ENCODE measurements at regions not wholly inside any gene's neighbourhood (a gene's known extent, or its start where the extent isn't known, plus 50 kb on each side); places are given as distances from the start of the nearest gene placed in this dataset.

- whole genome bisulfite sequencing, 2 experiments (ENCODE audit: low coverage in 1 of 2, low lambda C conversion rate in 2 of 2, missing lambda C conversion rate in 2 of 2) = 80% methylated on average over 13 to 14 of the region's 14 CpGs
- TF ChIP-seq EZH2phosphoT487 (IDR thresholded peaks at IDR 0.05; ENCODE audit: insufficient read depth, low read depth) (no peak), EZH2 (IDR thresholded peaks at IDR 0.05; ENCODE audit: insufficient read depth, poor library complexity, severe bottlenecking) (no peak)
- no peak overlapping the region for H3K9ac ChIP-seq
- H3F3A ChIP-seq (ENCODE audit: insufficient read depth) = no peaks in the 10 kb centered on the region
- no peak overlapping the region for H3K4me2 ChIP-seq (ENCODE audit: unreplicated experiment)
- peak; percentile 40 for DNase-seq
- no peak overlapping the region for H3K4me3 ChIP-seq
- peaks cover 8% of the 10 kb centered on the region; the same call in 1 of the 2 replicates for H3K4me1 ChIP-seq (ENCODE audit: insufficient read depth)
- no peak overlapping the region for H2AFZ ChIP-seq
- H3K27ac ChIP-seq = no peak overlapping the region
- H3K9me2 ChIP-seq (ENCODE audit: insufficient read depth) = no peaks in the 10 kb centered on the region
- no peaks in the 10 kb centered on the region for H4K20me1 ChIP-seq (ENCODE audit: insufficient read depth)
- H3K9me3 ChIP-seq (ENCODE audit: low read depth) = no peaks in the 10 kb centered on the region
- no peaks in the 10 kb centered on the region for H3K79me2 ChIP-seq (ENCODE audit: insufficient read depth)
- in situ Hi-C loops (cut with MboI) = no loop called here
- H3K36me3 ChIP-seq (ENCODE audit: low read depth) = no peaks in the 10 kb centered on the region
- H3K27me3 ChIP-seq (replicated peaks; ENCODE audit: insufficient read depth) = no peaks in the 10 kb centered on the region
Measured at GRCh38 chr7:155247479-155248365, 50.0 kb upstream of the INSIG1 start.

All from GM23248 (cell line).